ENCODE measurements at regions not wholly inside any gene's neighbourhood (a gene's known extent, or its start where the extent isn't known, plus 50 kb on each side); places are given as distances from the start of the nearest gene placed in this dataset.

GRCh38 chr9:115810166-115810565 lies 343.4 kb upstream of the PAPPA start:
- TF ChIP-seq YY1 (IDR thresholded peaks at IDR 0.05; ENCODE audit: low read depth) (no peak), POLR2AphosphoS5 (IDR thresholded peaks at IDR 0.05; ENCODE audit: low read depth, low read length) (no peak), MAX (IDR thresholded peaks at IDR 0.05; ENCODE audit: low read depth) (no peak), SMC3 (IDR thresholded peaks at IDR 0.05; ENCODE audit: low read depth, low read length) (no peak), CTCF (IDR thresholded peaks at IDR 0.05) (no peak), RFX5 (IDR thresholded peaks at IDR 0.05; ENCODE audit: low read length) (no peak), ZBTB33 (IDR thresholded peaks at IDR 0.05; ENCODE audit: borderline replicate concordance, low read depth) (no peak), RAD21 (IDR thresholded peaks at IDR 0.05; ENCODE audit: low read length) (no peak), USF1 (IDR thresholded peaks at IDR 0.05; ENCODE audit: borderline replicate concordance, low read depth) (no peak), GABPA (IDR thresholded peaks at IDR 0.05; ENCODE audit: low read depth) (no peak), TAF1 (IDR thresholded peaks at IDR 0.05; ENCODE audit: borderline replicate concordance, low read depth, low read length) (no peak)

All from SK-N-SH (cell line).